Activated CD4-positive, CD25-positive, alpha-beta regulatory T cell treated with anti-CD3 and anti-CD28 coated beads, Interleukin-2, amount 50 U/mL, for 24 hours (primary cell): ENCODE measurements at regions not wholly inside any gene's neighbourhood (a gene's known extent, or its start where the extent isn't known, plus 50 kb on each side); places are given as distances from the start of the nearest gene placed in this dataset.

Experiments used
- ATAC-seq, 2 donors: fragments of 150-1000 bp; cut with Tn5 transposase; one replicate each; pipeline ENCODE4 v1.10.0; 2021; ENCODE audit warnings: mild to moderate bottlenecking in 1 of 2, moderate library complexity in 1 of 2

DNA sequence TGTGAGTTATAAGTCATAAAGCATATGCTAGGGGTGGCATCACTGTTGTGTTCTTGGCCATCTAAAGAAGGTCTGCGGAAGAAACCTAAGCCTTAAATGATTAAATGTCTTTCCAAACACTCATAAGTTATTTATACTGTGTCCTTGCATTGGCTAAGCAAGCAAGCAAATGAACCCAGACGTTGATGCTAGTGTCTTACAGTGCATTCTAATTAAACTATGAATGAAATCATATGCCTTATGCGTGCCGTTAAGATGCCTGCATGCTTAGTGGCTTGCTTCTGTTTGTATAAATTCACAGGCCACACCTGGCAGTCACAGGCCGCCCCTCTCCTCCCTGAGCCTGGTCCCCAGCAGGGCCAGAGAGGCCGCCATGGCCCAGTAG lies 49.9 kb downstream of the RIN2 start:
- ATAC-seq: no peak

DNA sequence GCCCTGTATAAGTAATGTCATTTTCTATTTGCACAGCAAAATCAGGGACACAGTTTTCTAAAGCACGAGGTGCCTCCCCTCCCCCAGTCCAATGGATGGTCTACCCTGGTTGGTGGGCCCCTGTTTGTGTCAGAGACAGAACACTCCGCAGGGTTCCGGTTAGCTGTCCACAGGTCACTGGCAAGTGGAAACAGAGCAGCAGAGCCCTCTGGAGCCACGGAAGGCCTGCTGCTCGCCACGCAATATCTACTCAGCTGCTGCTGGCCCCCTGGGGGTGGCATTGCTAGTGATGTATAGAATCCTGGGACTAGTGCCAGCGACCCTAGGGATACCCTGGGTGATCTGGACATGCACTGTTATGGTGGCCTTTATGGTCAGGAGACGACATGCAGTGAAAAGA lies 50.4 kb downstream of the RIN2 start:
- ATAC-seq: no peak

- no peak for ATAC-seq
These were observed 51.4 kb downstream of the RIN2 start for GRCh38 chr20:19809505-19809904.

DNA sequence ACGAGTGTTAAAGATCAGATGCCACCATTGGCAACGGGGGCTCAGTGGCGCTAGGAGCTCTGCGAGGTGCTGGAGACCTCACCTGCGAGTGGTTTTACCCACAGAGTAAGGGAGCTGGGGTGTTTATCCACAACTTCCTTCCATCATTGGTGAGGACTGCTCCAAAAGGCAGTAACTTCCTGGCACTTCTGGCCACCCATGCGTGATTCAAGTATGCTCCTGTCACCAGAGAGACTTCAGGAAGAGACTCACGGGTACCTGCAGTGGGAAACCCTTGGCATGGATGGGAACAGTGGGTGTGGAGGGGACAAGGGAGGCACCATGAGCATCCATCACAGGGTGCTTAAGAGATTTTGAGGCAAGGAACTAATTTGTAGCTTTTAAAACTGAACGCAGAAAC lies 53.2 kb downstream of the RIN2 start:
- ATAC-seq: no peak

GRCh38 chr20:19812056-19812455 lies 54.0 kb downstream of the RIN2 start:
- no peak for ATAC-seq

DNA sequence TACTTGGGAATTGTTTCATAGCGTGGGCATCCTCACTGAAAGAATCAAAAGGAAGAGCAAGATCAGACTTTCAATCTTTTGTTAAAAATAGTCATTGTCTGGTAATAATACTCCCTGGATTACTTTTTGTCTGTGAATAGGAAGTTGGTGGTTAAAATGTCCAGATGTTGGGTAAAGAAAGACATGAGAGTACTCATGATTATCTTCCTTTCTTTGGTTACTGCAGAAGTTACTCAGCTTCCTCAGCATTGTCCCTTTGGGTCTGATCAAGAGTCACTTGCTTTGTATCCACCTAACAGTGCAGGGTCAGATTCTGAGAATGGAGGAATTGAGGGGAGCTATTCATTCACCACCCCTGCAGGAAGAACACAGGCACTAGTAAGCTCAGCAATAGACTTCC lies 54.6 kb downstream of the RIN2 start:
- no peak for ATAC-seq

GRCh38 chr20:19813846-19814640 lies 56.0 kb downstream of the RIN2 start:
- ATAC-seq: no peak

DNA sequence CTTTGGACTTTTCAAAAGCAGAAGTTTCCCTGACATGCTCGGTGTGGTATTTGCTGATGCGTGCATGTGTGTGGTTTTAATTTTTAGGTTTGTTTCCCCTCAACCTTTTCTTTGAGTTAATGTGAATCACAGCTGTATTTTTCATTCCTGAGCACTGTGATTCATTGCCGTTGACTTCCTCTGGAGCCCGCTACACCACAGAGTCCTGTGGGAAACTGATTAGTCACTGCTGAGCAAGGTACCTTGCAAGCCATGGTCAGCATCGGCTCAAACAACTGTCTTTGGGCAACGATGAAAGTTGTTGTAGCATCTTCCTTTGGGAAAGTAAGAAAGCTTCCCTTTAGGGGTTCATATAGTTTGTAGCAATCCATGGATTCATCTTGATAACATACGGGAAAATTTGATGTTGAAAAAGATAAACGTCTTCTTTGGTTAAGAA lies 57.5 kb downstream of the RIN2 start:
- ATAC-seq: peak; percentile 32 to 36

DNA sequence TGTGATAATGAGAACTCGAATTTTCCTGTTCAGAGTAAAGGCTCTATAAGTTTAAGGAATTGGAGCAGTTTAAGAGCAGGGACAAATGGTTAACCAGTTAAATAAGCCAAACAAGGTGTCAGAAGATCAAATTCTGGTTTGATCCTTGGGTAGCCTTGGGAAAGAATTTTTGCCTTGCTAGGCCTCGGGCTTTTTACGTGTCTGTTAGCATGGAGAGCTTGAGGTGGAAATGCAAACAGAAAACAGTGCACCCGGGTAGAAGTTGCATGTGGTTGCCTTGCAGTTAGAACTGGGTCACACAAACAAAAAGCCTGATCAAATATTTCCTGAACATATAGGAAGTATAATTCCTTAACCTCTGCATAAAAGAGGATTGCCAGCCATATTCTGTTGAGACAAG lies 58.3 kb downstream of the RIN2 start:
- ATAC-seq: no peak

DNA sequence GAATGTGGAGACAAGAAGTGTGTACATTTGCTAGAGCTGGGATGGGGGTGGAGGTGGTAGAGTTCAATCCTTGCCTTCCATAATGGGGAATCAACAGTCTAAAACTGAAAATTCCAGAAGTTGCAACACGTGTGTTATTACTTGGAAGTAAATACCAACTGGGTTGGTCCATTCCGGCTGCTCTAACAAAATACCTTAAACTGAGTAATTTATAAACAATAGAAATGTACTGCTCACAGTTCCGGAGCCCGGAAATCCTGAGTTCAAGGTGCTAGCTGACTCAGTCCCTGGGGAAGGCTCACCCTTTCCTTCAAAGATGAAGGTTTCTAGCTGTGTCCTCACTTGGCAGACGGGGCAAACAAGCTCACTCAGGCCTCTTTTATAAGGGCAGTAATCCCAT lies 59.0 kb downstream of the RIN2 start:
- ATAC-seq: no peak

DNA sequence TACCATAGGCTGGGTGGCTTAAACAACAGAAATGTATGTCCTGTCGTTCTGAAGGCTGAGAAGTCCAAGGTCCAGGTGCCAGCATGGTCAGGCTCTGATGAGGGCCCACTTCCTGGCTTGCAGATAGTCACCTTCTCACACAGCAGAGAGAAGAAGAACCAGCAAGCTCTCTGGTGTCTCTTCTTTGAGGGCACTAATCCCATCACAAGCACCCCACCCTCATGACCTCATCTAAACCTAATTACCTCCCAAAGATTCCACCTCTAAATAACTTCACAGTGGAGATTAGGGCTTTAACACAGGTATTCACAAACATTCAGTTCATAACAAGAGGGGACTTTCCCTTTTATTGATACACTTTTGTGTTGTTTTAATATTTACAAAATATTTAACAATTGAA lies 61.1 kb downstream of the RIN2 start:
- no peak for ATAC-seq

GRCh38 chr20:19820555-19821211 lies 62.6 kb downstream of the RIN2 start:
- ATAC-seq: no peak

GRCh38 chr20:19821606-19822005 lies 63.5 kb downstream of the RIN2 start:
- ATAC-seq: no peak

DNA sequence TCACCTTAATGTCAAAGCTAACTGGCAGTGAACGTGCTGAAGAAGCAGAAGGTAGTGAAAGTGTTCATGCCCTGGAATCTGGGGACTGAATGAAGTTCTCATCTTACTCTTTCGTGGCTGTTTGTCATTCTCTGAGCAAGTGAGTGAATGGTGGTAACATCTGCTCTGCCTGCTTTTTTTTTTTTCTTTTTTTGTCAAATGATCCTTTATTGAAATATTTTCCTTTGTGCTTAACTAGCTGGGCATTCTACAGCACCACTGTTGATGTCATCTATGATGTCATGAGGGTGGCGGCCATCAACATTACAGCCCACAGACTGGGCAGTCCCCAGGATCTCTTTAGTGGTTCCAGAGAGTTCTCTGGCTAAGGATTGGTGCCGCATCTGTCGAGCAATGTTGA lies 65.2 kb downstream of the RIN2 start:
- no peak for ATAC-seq

DNA sequence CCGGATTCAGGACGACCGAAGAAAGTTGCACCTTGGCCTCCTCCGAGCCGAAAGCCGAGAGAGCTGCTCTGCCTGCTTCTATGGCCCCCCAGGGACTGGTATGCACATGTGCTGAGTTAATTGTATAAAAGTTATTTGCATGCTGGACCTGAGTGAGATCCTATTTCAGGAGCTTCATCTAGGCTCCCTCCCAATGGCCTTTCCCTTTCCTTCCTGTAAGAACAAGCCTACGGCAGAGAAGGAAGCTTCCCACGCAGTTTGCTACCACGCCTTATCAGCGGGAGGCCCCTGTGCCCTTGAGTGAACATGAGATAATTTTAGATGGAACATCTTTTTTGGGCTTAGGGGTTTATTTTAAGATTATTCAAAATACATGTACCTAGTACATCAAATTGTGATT lies 65.9 kb downstream of the RIN2 start:
- no peak for ATAC-seq

GRCh38 chr20:19824861-19825260 lies 66.8 kb downstream of the RIN2 start:
- no peak for ATAC-seq

GRCh38 chr20:19826179-19826914 lies 68.3 kb downstream of the RIN2 start:
- no peak for ATAC-seq

DNA sequence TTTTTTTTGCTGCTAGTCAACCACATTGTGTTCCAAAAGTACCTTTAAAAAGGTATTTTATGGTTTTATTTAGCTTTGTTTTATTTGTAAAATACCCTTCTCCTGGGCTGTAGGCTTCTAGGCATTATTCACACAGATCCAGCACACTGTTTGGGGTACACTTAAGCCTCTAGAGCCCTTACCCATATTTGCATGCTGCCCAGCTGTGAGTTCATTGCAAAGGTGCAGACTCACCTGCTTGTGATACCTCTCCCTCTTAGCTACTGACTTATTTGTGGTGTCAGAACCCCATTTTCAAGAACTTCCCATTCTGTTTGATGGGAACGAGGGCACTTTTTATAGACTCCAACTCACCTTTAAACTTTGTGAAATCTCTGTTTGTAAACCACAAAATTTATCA lies 69.8 kb downstream of the RIN2 start:
- ATAC-seq: no peak

- ATAC-seq: peak; percentile 53 to 78
These were observed 70.2 kb downstream of the RIN2 start for GRCh38 chr20:19828232-19828631.

DNA sequence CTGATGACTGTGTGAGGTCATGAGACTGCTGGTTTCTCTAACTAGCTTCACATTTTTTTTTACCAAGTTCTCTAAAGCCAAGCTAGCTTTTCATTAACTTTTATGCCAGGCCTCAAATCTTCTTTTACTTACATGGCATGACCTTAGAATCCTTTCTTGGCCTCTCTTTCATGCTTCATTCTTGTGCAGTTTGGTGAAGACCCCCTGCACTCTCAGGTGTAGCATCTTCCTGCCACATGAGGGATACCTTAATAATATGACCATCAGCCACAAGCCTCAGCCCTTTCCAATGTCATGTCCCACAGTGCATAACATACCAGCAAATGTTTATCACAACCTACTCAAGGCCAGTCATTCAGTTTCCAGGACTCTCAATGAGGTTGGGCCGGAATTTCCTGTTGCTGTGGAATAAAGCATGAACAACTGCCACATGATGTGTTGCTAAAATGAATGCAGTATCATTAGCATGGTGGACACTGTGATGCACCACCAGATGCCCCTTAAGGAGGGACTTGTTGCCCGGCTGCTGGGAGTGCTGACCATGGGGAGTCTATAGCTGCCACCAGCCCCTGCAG lies 72.2 kb downstream of the RIN2 start:
- ATAC-seq: no peak

DNA sequence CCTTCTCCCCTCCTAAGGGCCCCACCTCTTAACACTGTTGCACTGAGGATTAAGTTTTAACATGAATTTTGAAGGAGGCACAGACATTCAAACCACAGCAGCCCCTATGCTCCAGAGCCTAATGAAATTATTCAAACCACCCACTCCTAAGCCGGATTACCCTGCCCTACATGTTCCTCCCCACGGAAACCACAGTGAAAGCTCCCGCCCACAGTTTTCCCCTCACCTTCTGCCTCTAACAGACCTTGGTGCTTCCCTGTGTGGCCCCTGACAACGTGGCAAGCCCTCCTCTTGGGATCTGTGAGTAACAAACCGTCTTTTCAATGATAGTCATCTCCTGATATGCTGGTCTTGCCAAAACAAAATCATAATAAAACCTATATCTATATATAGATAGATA lies 74.8 kb downstream of the RIN2 start:
- ATAC-seq: no peak

DNA sequence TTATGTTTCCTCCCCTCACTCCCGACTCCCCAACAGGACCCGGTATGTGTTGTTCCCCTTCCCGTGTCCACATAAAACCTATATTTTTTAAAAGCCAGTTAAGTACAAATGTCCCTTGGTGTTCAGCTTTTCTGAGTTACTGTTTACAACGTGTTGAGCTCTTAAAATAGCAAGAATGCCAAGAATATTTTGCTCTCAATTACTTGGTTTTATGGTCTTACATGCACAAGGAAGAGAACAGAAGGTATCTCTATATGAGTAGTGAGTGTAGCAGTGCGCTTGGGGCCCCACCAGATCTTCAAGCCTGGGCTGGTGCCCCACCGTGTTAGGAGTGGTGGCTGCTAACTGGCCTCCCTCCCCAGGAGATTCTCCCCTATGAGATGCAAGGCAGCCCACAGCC lies 75.3 kb downstream of the RIN2 start:
- no peak for ATAC-seq

DNA sequence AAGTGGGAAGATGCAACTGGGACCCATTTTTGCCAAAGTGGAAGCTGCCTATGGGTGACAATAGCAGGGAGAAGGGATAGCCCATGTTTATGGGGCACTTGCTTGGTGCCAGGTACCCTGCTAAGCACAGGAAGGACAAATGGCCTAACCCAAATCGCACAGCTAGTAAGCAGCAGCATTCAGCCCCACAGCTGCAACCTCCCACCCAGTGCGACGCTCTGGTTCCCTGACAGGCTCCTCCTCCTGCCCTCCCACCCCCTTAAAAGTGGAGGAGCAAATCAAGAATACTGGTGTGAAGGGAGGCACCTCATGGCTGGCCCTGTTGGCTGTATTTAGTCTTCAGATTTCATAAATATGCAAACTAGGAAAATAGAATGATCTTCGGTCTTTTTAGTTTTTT lies 76.2 kb downstream of the RIN2 start:
- no peak for ATAC-seq

DNA sequence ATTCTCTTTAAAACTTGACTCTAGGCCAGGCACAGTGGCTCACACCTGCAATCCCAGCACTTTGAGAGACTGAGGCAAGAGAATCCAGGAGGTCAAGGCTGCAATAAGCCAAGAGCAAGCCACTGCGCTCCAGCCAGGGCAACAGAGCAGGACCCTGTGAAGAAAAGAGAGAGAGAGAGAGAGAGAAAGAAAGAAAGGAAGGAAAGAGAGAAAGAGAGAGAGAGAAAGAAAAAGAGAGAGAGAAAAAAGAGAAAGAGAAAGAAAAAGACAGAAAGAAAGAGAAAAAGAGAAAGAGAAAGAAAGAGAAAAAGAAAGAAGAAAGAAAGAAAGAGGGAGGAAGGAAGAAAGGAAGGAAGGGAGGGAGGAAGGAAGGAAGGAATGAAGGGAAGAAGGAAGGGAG lies 76.7 kb downstream of the RIN2 start:
- no peak for ATAC-seq
